EH (cell line): ENCODE measurements at regions not wholly inside any gene's neighbourhood (a gene's known extent, or its start where the extent isn't known, plus 50 kb on each side); places are given as distances from the start of the nearest gene placed in this dataset.
"Not testable (repeated sequence)": the region's sequence is repeated elsewhere in the genome, so short reads cannot be mapped to it uniquely, and the experiment has no call there.

Experiments
- DNase-seq: peaks from one replicate; pipeline ENCODE4 v3.0.0-alpha.2; 2015; ENCODE audit warnings: low read depth

DNA sequence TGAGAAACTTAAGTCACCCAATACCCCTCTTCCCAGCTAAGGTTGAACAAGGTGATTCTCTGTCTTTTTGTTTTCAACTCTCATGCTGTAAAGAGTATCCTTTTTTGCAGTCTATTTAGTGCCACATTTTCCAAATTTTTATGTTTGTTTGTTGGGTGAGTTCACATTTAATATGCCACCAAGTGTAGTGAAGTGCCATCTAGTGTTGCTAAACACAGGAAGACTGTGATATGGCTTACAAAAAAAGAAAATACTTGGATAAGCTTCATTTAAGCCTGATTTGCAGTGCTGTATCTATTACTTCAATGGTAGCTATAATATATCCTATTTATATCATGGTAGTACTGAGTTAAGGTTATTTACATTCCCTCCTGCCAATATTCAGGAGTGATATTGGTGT is 319.2 kb upstream of the CHORDC1 start:
- no peak for DNase-seq

DNA sequence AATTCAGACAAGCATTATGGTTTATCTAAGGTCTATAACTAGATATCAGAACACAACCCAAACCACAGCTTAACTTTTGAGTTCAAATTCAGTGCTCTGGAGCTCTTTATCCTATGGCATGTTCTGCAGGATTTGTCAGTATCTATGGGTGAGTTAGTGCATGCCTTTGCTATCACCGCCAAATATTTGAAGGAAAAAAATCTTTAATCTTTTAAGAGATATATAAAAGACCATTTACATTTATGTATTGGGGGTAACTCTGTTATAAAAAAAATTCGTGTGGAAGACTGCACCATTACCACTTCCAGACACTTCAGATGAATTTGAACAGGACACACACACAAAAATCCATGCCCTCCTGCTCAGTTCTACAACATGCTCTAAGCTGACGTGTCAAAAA is 313.5 kb upstream of the CHORDC1 start:
- no peak for DNase-seq

GRCh38 chr11:90532125-90532524 is 309.3 kb upstream of the CHORDC1 start:
- no peak for DNase-seq

GRCh38 chr11:90531001-90531400 is 308.2 kb upstream of the CHORDC1 start:
- DNase-seq, result no peak

DNA sequence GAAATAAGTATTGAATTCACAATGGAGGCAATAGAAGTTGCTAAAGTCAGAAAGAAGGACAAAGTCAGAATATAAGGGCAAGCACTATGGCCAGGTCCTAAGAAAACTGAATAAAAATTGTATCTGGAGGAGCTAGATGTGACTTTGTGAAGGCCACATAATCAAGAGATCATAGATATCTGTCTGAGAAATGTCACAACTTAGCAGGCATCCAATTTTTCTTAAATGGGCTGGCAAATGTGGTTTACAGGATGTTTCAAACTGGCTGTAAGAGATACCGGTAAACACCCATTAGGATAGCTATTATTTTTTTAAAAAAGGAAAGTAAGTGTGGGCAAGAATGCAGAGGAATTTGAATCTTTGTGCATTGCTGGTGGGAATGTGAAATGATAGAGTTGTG is 303.1 kb upstream of the CHORDC1 start:
- no peak for DNase-seq

DNA sequence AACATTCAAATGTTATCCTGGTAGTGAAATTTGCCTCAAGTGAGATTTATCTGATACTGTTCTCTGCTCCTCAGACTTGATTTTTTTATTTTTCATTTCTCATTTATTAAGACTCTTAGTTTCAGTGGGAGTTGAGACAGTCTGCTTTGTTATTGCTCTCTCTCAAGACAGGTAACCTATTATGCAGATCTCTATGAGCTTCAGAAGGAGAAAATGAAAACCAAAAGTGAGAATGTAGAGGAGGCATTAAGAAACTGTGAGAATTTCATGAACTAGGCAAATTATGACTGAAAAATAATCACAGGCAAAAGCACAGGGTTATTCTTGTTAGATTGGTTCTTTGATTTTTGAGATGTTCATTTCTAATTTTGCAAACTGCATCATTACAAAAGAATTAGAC is 290.0 kb upstream of the CHORDC1 start:
- no peak for DNase-seq

DNA sequence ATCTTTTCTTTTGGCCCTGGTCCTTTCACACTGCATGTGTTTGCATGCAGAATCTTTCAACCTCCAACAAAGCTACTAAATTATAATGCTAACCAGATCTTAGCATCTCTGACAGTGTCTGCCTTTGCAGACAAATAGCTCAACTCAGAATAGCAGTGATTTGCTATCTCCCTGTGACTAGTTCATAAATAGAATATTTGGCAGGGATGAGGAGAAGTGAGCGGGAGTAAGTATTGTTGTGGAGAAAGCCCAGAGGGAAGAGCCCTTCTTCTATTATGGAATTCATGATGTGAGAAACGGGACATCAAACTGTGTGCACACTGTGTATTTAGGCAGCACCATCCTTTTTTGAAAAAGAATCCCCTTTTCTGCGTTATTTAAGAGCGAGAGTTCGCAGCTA is 288.0 kb upstream of the CHORDC1 start:
- DNase-seq, result no peak

GRCh38 chr11:90500922-90501568 is 278.2 kb upstream of the CHORDC1 start:
- DNase-seq, result no peak

DNA sequence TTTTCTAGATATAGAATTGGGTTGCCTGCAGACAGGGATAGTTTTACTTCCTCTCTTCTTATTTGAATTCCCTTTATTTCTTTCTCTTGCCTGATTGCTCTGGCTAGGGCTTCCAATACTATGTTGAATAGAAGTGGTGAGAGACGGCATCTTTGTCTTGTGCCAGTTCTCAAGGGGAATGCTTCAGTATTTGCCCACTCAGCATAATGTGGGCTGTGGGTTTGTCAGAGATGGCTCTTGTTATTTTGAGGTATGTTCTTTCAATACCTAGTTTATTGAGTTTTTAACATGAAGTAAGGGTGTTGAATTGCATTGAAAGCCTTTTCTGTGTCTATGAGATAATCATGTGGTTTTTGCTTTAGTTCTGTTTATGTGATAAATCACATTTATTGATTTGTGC is 273.9 kb upstream of the CHORDC1 start:
- DNase-seq, result no peak

DNA sequence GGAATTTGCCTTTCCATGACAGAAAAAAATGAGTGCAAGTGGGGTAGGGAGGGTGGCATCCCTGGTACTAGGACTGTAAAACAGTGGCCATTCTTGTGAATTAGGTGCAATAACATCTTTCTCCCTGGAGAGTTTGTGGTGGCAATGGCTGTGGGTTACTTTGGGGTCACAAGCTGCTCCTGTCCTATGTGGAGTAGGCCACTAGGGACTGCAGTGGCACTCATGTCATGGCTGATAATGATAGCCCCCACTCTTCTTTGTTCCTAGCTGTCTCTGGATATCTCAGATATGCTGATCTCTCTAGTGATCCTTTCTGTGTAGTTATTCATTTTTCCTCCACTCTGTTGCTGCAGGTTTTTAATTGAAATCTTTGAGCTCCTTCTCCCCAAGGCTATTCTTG is 270.5 kb upstream of the CHORDC1 start:
- no peak for DNase-seq

DNA sequence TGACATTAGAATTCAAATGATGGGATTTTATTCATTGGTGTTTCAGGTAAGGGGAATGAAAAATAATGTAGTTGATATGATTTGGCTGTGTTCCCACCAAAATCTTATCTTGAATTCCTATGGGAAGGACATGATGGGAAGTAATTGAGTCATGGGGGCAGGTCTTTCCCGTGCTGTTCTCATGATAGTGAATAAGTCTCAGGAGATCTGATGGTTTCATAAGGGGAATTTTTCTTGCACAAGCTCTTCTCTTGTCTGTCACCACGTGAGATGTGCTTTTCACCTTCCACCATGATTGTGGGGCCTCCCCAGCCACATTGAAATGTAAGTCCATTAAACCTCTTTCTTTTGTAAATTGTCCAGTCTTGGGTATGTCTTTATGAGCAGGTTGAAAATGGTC is 268.6 kb upstream of the CHORDC1 start:
- no peak for DNase-seq

DNA sequence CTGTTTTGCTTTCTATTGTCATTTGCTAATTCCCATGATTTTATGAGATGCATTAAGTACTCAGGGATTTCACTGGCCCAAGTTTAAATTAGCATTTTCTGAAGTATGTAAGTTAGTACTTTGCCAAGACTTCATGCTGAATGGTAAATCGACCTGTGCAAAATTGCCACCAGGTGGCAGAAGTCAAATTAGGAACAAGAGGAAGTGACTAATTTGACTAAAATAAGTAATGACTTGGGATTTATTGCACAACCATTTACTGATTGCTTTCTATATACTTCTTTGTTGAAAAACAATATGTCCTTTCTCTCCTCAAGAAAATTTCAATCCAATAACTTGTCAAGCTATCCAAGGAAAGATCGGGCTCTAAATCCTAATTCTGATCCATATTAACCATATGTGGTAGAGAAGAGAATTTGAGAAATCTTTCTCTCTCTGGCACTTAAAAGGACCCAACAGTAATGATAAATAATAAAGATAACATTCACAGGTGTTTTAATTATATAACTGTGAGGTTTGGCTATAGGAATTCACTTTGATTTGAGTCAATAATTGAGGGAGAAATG is 253.7 kb upstream of the CHORDC1 start:
- no peak for DNase-seq

GRCh38 chr11:90468923-90469322 is 246.1 kb upstream of the CHORDC1 start:
- no peak for DNase-seq

- DNase-seq, result no peak
Observed at GRCh38 chr11:90465553-90465952, 242.7 kb upstream of the CHORDC1 start.

GRCh38 chr11:90455347-90455920 is 232.6 kb upstream of the CHORDC1 start:
- DNase-seq, result not testable (repeated sequence)

DNA sequence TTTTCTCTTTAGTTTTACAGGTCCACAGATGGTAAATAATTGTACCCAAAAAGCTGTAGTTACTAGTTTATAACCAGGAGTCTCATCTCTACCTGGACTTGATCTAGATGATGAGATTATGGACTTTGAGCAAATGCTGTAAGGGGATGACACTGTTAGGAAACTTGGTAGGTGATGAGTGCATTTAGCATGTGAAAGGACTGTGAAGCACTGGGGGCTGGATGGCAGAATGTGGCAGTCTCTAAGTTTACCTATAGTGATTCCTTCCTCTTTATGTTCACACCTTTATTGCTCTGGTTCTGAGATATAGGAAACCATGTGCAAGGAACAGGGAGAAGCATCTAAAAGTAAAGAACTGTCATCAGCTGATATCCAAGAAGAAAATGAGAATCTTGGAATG is 230.7 kb upstream of the CHORDC1 start:
- no peak for DNase-seq

GRCh38 chr11:90449606-90450005 is 226.8 kb upstream of the CHORDC1 start:
- DNase-seq, result no peak

DNA sequence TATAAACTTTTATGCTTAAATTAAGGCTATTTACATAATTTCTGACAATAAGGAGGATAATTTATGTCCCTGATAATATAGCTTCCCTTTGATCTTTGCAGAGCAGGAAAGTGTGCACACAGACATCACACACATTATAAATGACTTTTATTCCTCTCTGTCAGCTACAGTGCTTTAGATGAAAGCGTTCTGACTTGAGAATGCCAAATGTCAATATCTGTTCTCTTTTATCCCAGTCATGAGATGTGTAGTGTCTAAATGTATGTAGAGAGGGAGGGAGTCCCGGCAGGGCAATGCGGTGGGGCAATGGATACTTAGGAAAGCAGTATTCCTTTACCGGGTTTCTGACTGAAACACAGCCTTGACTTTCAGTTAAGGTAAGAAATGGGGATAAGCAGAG is 225.4 kb upstream of the CHORDC1 start:
- DNase-seq, result no peak

DNA sequence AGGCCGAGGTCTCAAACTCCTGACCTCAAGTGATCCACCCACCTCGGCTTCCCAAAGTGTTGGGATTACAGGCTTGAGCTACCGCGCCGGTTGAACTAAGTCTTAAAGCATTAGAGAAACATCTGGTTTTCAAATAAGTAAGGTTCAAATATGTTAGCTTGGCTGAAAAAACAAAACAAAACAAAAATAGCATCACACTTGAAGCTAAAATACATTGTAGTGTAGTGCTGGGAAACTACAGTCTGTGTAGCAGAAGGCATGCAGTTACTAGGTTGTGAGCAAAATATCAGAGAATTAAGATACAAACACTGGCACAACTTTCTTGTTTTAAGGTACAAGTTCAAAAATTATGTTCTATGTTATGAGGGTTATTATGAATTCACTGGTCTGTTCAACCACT is 224.8 kb upstream of the CHORDC1 start:
- DNase-seq, result no peak

- no peak for DNase-seq
Observed at GRCh38 chr11:90446207-90446606, 223.4 kb upstream of the CHORDC1 start.

DNA sequence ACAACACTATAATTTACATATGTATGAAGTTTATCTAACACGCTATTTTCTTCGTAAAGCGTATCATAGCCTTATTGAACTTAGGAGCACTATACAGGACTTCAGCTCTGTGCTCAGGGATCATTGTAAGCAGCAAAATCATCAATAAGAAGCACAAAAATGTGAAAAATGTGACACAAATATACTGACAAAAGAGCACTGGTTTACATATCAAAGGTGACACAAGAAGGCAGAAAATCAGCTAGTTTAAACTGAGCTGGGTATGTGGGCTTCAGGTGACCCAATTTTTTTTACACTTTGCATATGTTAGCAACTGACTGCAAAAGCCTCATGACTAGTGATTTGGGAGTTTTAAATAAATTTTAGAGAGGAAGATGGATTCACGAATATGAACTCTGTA is 215.2 kb upstream of the CHORDC1 start:
- no peak for DNase-seq

DNA sequence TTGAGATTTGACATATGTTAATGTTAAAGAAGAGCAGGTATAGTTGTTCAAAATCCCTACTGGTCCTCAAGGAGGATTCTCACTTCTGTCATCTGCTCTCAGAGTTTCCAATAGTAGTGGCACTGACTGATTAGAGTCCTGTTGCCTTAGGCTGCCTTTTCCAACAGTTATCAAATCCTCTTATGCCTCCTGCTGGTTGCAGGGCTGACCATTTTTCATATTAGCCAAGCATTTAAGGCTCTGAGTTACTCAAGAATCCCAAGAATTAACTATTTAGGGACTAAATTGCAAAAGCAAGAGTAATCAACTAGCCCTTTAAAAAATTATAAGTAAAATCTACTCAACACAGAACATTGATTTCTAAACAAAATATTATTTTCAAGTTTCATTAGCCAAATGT is 212.0 kb upstream of the CHORDC1 start:
- DNase-seq, result no peak

- no peak for DNase-seq
Observed at GRCh38 chr11:90428836-90429235, 206.0 kb upstream of the CHORDC1 start.

DNA sequence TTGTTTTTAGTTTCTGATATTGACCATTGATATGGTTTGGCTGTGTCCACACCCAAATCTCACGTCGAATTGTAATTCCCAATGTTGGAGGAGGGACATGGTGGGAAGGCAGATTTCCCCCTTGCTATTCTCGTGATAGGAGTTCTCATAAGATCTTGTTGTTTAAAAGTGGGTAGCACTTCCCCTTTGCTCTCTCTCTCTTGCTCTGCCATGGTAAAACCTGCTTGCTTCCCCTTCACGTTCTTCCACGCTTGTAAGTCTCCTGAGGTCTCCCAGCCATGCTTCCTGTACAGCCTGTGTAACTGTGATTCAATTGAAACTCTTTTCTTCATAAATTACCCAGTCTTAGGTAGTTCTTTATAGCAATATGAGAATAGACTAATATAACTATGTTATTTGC is 203.6 kb upstream of the CHORDC1 start:
- no peak for DNase-seq
